Stimulated activated CD8-positive, alpha-beta memory T cell treated with anti-CD3 and anti-CD28 coated beads, Interleukin-7, amount 100 ng/mL, for 4 hours (primary cell): ENCODE measurements at regions not wholly inside any gene's neighbourhood (a gene's known extent, or its start where the extent isn't known, plus 50 kb on each side); places are given as distances from the start of the nearest gene placed in this dataset.
"Not testable (repeated sequence)": the region's sequence is repeated elsewhere in the genome, so short reads cannot be mapped to it uniquely, and the experiment has no call there.

Experiments
- DNase-seq, 2 donors: peaks; one replicate each; pipeline ENCODE4 v3.0.0-alpha.2; 2020; ENCODE audit warnings: low read depth in 2 of 2

- DNase-seq: no peak
These were observed 404.7 kb upstream of the PODXL start for GRCh38 chr7:131961054-131961680.

GRCh38 chr7:131959106-131959812 is 402.8 kb upstream of the PODXL start:
- DNase-seq: no peak

- no peak for DNase-seq
These were observed 401.1 kb upstream of the PODXL start for GRCh38 chr7:131957338-131958020.

GRCh38 chr7:131956864-131957263 is 400.4 kb upstream of the PODXL start:
- no peak for DNase-seq

GRCh38 chr7:131955679-131956078 is 399.3 kb upstream of the PODXL start:
- no peak for DNase-seq

- no peak for DNase-seq
These were observed 396.8 kb upstream of the PODXL start for GRCh38 chr7:131953184-131953583.

GRCh38 chr7:131952365-131952764 is 395.9 kb upstream of the PODXL start:
- no peak for DNase-seq

- DNase-seq: no peak
These were observed 394.3 kb upstream of the PODXL start for GRCh38 chr7:131950758-131951157.

- no peak for DNase-seq
These were observed 393.2 kb upstream of the PODXL start for GRCh38 chr7:131949659-131950058.

- DNase-seq: no peak
These were observed 392.1 kb upstream of the PODXL start for GRCh38 chr7:131948434-131949053.

- DNase-seq: no peak
These were observed 391.2 kb upstream of the PODXL start for GRCh38 chr7:131947661-131948060.

GRCh38 chr7:131945957-131946544 is 389.6 kb upstream of the PODXL start:
- DNase-seq: no peak

- DNase-seq: no peak
These were observed 389.0 kb upstream of the PODXL start for GRCh38 chr7:131945313-131945911.

GRCh38 chr7:131944556-131945069 is 388.2 kb upstream of the PODXL start:
- DNase-seq: no peak

GRCh38 chr7:131943646-131944045 is 387.2 kb upstream of the PODXL start:
- no peak for DNase-seq

GRCh38 chr7:131943211-131943610 is 386.8 kb upstream of the PODXL start:
- no peak for DNase-seq

- DNase-seq: no peak
These were observed 386.1 kb upstream of the PODXL start for GRCh38 chr7:131942287-131943150.

GRCh38 chr7:131941291-131941690 is 384.9 kb upstream of the PODXL start:
- DNase-seq: no peak

- DNase-seq: no peak
These were observed 384.3 kb upstream of the PODXL start for GRCh38 chr7:131940621-131941165.

GRCh38 chr7:131938788-131939187 is 382.4 kb upstream of the PODXL start:
- DNase-seq: not testable (repeated sequence)
